OCI-LY3 (cell line): ENCODE measurements at regions not wholly inside any gene's neighbourhood (a gene's known extent, or its start where the extent isn't known, plus 50 kb on each side); places are given as distances from the start of the nearest gene placed in this dataset.

ENCODE experiments used
- EZH2phosphoT487 ChIP-seq: fragments of 200-600 bp; shearing (Covaris generic); IDR thresholded peaks from 2 replicates; pipeline ENCODE4 v1.6.1; 2018; ENCODE audit warnings: antibody characterized with exemption, mixed run types, low read depth
- TF ChIP-seq, protein P1 (sequence below): fragments of 200-600, 300-600 bp; sonication (generic); IDR thresholded peaks from 2 replicates; pipeline ENCODE4 v1.5.1; 2014; ENCODE audit warnings: antibody characterized with exemption, low read length, low read depth

DNA sequence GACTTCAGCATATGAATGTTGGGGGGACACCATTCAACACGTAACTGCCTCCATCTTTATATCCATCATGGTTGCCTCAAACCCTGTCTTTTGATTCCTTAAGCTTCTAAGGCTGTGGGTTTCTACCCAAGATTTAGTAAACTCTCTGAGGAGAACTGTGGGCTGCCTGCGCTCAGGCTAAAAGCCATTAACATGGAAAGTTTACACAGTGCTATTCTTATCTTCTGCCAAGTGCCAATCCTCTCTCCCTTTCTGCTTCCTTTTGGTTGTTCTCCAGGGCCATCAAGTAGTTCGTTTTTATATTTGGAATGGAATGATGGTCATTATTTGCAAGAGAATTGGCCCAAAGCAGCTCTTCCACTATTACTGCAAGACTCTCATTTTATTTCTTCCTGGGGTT lies 97.3 kb upstream of the KLF14 start:
- TF ChIP-seq, protein P1, sequence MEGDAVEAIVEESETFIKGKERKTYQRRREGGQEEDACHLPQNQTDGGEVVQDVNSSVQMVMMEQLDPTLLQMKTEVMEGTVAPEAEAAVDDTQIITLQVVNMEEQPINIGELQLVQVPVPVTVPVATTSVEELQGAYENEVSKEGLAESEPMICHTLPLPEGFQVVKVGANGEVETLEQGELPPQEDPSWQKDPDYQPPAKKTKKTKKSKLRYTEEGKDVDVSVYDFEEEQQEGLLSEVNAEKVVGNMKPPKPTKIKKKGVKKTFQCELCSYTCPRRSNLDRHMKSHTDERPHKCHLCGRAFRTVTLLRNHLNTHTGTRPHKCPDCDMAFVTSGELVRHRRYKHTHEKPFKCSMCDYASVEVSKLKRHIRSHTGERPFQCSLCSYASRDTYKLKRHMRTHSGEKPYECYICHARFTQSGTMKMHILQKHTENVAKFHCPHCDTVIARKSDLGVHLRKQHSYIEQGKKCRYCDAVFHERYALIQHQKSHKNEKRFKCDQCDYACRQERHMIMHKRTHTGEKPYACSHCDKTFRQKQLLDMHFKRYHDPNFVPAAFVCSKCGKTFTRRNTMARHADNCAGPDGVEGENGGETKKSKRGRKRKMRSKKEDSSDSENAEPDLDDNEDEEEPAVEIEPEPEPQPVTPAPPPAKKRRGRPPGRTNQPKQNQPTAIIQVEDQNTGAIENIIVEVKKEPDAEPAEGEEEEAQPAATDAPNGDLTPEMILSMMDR = no peak
- no peak for TF ChIP-seq EZH2phosphoT487
